ENCODE measurements at regions not wholly inside any gene's neighbourhood (a gene's known extent, or its start where the extent isn't known, plus 50 kb on each side); places are given as distances from the start of the nearest gene placed in this dataset.

DNA sequence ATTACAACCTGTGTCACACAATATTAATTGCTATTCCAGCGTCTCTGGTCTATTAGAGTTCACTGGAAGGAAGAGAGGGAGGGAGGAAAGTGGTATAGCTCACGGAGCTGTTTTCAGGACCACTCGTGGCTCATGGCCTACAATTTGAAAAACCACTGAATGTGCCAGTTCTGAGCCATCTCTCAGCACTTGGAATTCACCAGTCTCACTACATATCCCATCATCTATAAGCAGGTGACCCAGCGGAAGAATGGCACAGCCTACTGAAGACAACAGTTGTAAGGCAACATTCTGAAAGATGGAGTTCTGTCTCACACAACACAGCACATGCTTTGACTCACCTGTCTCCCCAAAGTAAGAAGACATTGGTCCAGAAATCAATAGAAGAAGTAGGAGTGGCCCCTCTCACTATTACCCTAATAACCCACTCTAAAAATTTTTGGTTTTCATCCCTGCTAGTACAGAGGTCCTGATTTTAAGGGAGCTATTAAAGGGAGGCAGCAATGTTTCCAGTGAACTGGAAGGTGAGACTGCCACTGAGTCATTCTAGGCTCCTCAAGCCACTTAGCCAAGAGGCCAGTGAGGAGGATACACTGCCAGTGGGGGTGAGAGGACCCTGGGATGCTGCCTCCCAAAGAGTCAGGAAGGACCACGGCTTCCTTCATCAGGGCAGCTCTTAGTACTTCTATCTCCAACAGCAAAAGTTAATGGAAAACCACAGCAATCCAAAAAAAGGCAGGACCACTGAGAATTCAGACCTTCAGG is 50.0 kb upstream of the DOCK9 start:
- H3K4me2 ChIP-seq (ENCODE audit: low read depth, low read length) = no peak overlapping the region
- CTCF ChIA-PET = interaction anchor here (0.6 to 1.1 kb wide), 2 partner anchors 36 to 179 kb away, joined by 3 to 6 read pairs; no protein-coding TSS in a partner anchor
- no peak overlapping the region for H2AFZ ChIP-seq (replicated peaks; ENCODE audit: low read length, poor library complexity)
- intact Hi-C loops (cut with micrococcal nuclease) = no loop called here
- in situ Hi-C loops (cut with MboI; ENCODE audit: low sequenced_read_pairs) = loop anchor here (25.0 kb wide), 1 partner anchor 591 kb away; no protein-coding TSS in a partner anchor
- no TSS peak for BruUV-seq (replicated peaks)
- no peak overlapping the region for H3K9ac ChIP-seq (ENCODE audit: low read depth, low read length)
- H4K5ac ChIP-seq (ENCODE audit: low read depth, low read length) = no peak overlapping the region
- DNase-seq (no peak), ATAC-seq (ENCODE audit: low read depth) (no peak)
- dilution Hi-C loops (cut with HindIII; ENCODE audit: low sequenced_read_pairs, unreplicated experiment) = no loop called here
- POLR2A ChIA-PET (ENCODE audit: unreplicated experiment) = no interaction called here
- no peak overlapping the region for H3K56ac ChIP-seq (ENCODE audit: extremely low read depth, insufficient read depth, low read length)
- no peaks in the 10 kb centered on the region for H3K4me1 ChIP-seq (ENCODE audit: control insufficient read depth, insufficient read depth, low read length)
- no peak overlapping the region for H2BK15ac ChIP-seq (ENCODE audit: low read depth, low read length)
- WGBS, 2 experiments (ENCODE audit: extremely low coverage in 2 of 2, insufficient read length in 1 of 2) = no CpG with 5 or more reads among the region's 5 CpGs
- H3K79me1 ChIP-seq (ENCODE audit: low read depth in 1 of 2, low read length in 2 of 2) = peaks cover 3 to 7% of the 10 kb centered on the region in 2 experiments; a peak in 2 of 4 replicates
- H2AK5ac ChIP-seq (ENCODE audit: low read depth, low read length) = no peak overlapping the region
- H3K36me3 ChIP-seq (ENCODE audit: control insufficient read depth, insufficient read depth, low read length) = no peaks in the 10 kb centered on the region
- no peak overlapping the region for H2BK20ac ChIP-seq (ENCODE audit: low read depth, low read length)
- no peak overlapping the region for H3K4me3 ChIP-seq (ENCODE audit: insufficient read depth, low read depth, low read length)
- H3K18ac ChIP-seq (ENCODE audit: low read depth, low read length) = no peak overlapping the region
- H2AK9ac ChIP-seq (replicated peaks; ENCODE audit: low read depth, low read length, poor library complexity) = no peak overlapping the region
- H4K20me1 ChIP-seq (ENCODE audit: insufficient read depth, low read length) = no peaks in the 10 kb centered on the region
- peaks cover 3% of the 10 kb centered on the region; the same call in 1 of the 2 replicates for H3K9me3 ChIP-seq (ENCODE audit: control insufficient read depth, insufficient read depth, low read length)
- H3K4ac ChIP-seq (ENCODE audit: low read depth, low read length) = no peak overlapping the region
- H2BK120ac ChIP-seq (ENCODE audit: low read depth, low read length) = no peak overlapping the region
- H4K91ac ChIP-seq (ENCODE audit: insufficient read depth, low read depth, low read length) = no peak overlapping the region
- H3K27me3 ChIP-seq (ENCODE audit: control insufficient read depth, insufficient read depth, low read length) = no peaks in the 10 kb centered on the region; the same call in 1 of the 2 replicates
- H3K23ac ChIP-seq (ENCODE audit: low read depth, low read length) = no peak overlapping the region
- no peak overlapping the region for H3K14ac ChIP-seq (replicated peaks; ENCODE audit: low read depth, low read length)
- no peak overlapping the region for H2BK5ac ChIP-seq (ENCODE audit: low read depth, low read length, poor library complexity, severe bottlenecking)
- no peak overlapping the region for H3K27ac ChIP-seq (ENCODE audit: insufficient read depth, low read length)
- no peaks in the 10 kb centered on the region; the same call in none of the 2 replicates for H3K9me1 ChIP-seq (ENCODE audit: insufficient read depth, low read length)
- no peak overlapping the region for H4K8ac ChIP-seq (ENCODE audit: low read depth in 2 of 2, low read length in 2 of 2)
- TF ChIP-seq POLR2A (IDR thresholded peaks at IDR 0.05; ENCODE audit: low read depth, low read length) (no peak), FOS (IDR thresholded peaks at IDR 0.05; ENCODE audit: low read depth, low read length) (no peak), RAD21 (IDR thresholded peaks at IDR 0.05; ENCODE audit: low read length) (no peak), MAFK (IDR thresholded peaks at IDR 0.05; ENCODE audit: low read depth, low read length) (no peak), BHLHE40 (IDR thresholded peaks at IDR 0.05; ENCODE audit: low read depth, low read length) (no peak), ELK1 (IDR thresholded peaks at IDR 0.05; ENCODE audit: borderline replicate concordance, low read depth, low read length) (no peak), RFX5 (IDR thresholded peaks at IDR 0.05; ENCODE audit: low read depth, low read length) (no peak), MAZ (IDR thresholded peaks at IDR 0.05; ENCODE audit: borderline replicate concordance, low read depth, low read length) (no peak), NFE2L2 (IDR thresholded peaks at IDR 0.05; ENCODE audit: low read depth, low read length) (no peak), SMC3 (IDR thresholded peaks at IDR 0.05; ENCODE audit: low read depth, low read length) (no peak), CTCF (conservative IDR thresholded peaks at IDR 0.05; ENCODE audit: low read depth, low read length) (no peak), CEBPB (IDR thresholded peaks at IDR 0.05; ENCODE audit: low read depth, low read length) (no peak), MXI1 (IDR thresholded peaks at IDR 0.05; ENCODE audit: borderline replicate concordance, low read depth, low read length) (no peak), CHD1 (IDR thresholded peaks at IDR 0.05; ENCODE audit: low read depth, low read length) (no peak)
- TF ChIP-seq, protein P1, sequence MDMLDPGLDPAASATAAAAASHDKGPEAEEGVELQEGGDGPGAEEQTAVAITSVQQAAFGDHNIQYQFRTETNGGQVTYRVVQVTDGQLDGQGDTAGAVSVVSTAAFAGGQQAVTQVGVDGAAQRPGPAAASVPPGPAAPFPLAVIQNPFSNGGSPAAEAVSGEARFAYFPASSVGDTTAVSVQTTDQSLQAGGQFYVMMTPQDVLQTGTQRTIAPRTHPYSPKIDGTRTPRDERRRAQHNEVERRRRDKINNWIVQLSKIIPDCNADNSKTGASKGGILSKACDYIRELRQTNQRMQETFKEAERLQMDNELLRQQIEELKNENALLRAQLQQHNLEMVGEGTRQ (IDR thresholded peaks at IDR 0.05; ENCODE audit: low read depth, low read length) = no peak
